Activated CD8-positive, alpha-beta T cell treated with anti-CD3 and anti-CD28 coated beads for 36 hours (primary cell): ENCODE measurements at regions not wholly inside any gene's neighbourhood (a gene's known extent, or its start where the extent isn't known, plus 50 kb on each side); places are given as distances from the start of the nearest gene placed in this dataset.

ENCODE experiments used
- ATAC-seq: fragments of 200-7000 bp; cut with Tn5 transposase; one replicate; pipeline ENCODE4 v1.10.0; 2021; ENCODE audit warnings: mild to moderate bottlenecking, moderate library complexity
- CTCF ChIA-PET: fragments of 350-600 bp; sonication (Branson Sonifier 250); formaldehyde crosslinking; loops from one replicate; lab custom pipeline; 2021; ENCODE audit warnings: antibody characterized with exemption; lab: Charles Lee
- POLR2A ChIA-PET: fragments of 350-600 bp; sonication (Branson Sonifier 250); formaldehyde crosslinking; loops from one replicate; lab custom pipeline; 2021; ENCODE audit warnings: antibody characterized with exemption; lab: Charles Lee
- DNase-seq: peaks from one replicate; pipeline ENCODE4 v3.0.0-alpha.2; 2020
- H3K27ac Mint-ChIP-seq: one replicate; pipeline ENCODE4 v1.8.0; 2021; ENCODE audit warnings: mild to moderate bottlenecking, mixed read lengths
- H3K27me3 Mint-ChIP-seq: one replicate; pipeline ENCODE4 v1.8.0; 2021; ENCODE audit warnings: mixed read lengths
- H3K36me3 Mint-ChIP-seq: one replicate; pipeline ENCODE4 v1.8.0; 2021; ENCODE audit warnings: low read depth, mixed read lengths
- H3K4me1 Mint-ChIP-seq: one replicate; pipeline ENCODE4 v1.8.0; 2021; ENCODE audit warnings: low read depth, mixed read lengths
- H3K4me3 Mint-ChIP-seq: one replicate; pipeline ENCODE4 v1.8.0; 2021; ENCODE audit warnings: mild to moderate bottlenecking, moderate library complexity, mixed read lengths
- H3K9me3 Mint-ChIP-seq: one replicate; pipeline ENCODE4 v1.8.0; 2021; ENCODE audit warnings: mixed read lengths
- CTCF ChIP-seq: fragments of 200-600 bp; IDR thresholded peaks from one replicate; pipeline ENCODE4 v1.8.0; 2022; ENCODE audit warnings: antibody characterized with exemption, mild to moderate bottlenecking
- intact Hi-C: fragments of 100-400 bp; cut with micrococcal nuclease; formaldehyde crosslinking; loops from one replicate; pipeline ENCODE4 v1.10.0; 2022

DNA sequence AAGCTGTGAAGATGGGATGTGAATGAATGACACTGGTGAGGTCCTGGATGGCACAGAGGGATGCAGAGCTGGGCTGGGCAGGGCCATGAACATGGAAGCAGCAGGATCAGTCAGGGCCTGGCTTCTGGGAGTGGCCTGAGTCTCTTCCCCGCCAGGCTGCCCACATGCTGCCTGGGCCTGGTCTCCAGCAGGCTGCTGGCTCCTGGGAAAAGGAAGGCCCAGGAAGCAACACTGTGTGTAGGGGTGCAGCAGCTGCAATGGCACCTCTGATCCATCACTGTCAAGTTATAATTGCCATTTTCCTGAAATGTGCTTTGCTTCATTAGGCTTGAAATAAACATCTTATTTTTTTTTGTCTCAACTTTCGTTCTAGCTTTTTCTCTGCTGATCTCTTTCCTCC lies 260.2 kb upstream of the N4BP1 start:
- H3K4me3 Mint-ChIP-seq = no peak overlapping the region
- H3K9me3 Mint-ChIP-seq = no peaks in the 10 kb centered on the region
- no peak for DNase-seq
- ChIA-PET CTCF (no interaction called here), POLR2A (no interaction called here)
- no peaks in the 10 kb centered on the region for H3K27me3 Mint-ChIP-seq
- H3K4me1 Mint-ChIP-seq = no peaks in the 10 kb centered on the region
- no peak for TF ChIP-seq CTCF
- intact Hi-C loops = no loop called here
- no peak overlapping the region for H3K27ac Mint-ChIP-seq
- no peaks in the 10 kb centered on the region for H3K36me3 Mint-ChIP-seq
- no peak for ATAC-seq

GRCh38 chr16:48865520-48865919 lies 255.5 kb upstream of the N4BP1 start:
- H3K27me3 Mint-ChIP-seq = no peaks in the 10 kb centered on the region
- POLR2A ChIA-PET = no interaction called here
- ATAC-seq (no peak), DNase-seq (no peak)
- H3K4me3 Mint-ChIP-seq = no peak overlapping the region
- CTCF ChIA-PET = no interaction called here
- intact Hi-C loops = no loop called here
- H3K9me3 Mint-ChIP-seq = peaks cover 7% of the 10 kb centered on the region
- no peak overlapping the region for H3K27ac Mint-ChIP-seq
- no peaks in the 10 kb centered on the region for H3K36me3 Mint-ChIP-seq
- TF ChIP-seq CTCF = no peak
- no peaks in the 10 kb centered on the region for H3K4me1 Mint-ChIP-seq

DNA sequence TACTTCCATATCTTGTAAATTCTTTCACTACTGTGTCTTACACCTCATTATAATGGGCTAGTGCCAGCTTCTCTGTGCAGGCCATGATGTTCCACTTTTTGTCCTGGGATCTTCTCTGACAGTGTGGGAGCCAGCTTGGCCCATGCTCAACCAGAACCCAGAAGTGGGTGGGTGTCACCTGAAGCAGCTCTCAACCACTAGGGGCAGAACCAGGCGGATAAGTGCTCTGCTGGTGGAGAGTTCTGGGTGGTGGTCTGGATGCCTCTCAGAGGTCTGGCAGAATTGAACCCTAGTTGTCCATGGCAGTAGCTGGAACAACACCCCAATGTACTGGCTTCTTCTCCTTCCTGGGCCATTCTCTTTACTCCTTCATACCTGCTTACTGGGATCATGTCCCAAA lies 254.1 kb upstream of the N4BP1 start:
- Mint-ChIP-seq H3K27ac (no peak overlapping the region), H3K36me3 (no peaks in the 10 kb centered on the region), H3K4me3 (no peak overlapping the region), H3K27me3 (no peaks in the 10 kb centered on the region), H3K9me3 (peaks cover 7% of the 10 kb centered on the region), H3K4me1 (no peaks in the 10 kb centered on the region)
- CTCF ChIA-PET = interaction anchor here (1.3 kb wide), 1 partner anchor 11 kb away, joined by 3 read pairs; no protein-coding TSS in a partner anchor
- no peak for TF ChIP-seq CTCF
- ATAC-seq (no peak), DNase-seq (no peak)
- POLR2A ChIA-PET = no interaction called here
- intact Hi-C loops = no loop called here

DNA sequence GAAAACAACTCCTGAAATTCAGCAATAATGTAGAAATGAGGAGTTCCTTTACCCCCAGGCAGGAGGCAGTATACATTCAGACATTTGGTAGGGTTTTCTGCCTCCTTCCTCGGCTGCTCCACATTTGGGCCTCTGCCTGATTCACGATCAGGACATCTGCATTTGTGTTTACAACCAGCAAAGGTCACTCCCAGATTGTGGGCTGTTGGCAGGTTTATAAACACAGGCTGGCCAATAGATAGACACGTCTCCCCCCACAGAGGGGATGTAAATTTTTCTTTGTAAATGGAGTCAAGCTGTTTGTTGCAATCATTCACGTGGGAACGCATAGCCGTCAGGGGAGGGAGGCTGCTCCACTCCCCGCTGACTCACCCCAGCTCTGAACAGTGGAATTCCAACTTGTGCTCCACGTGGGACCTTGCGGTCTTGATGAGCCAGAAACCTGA lies 252.1 kb upstream of the N4BP1 start:
- Mint-ChIP-seq H3K27me3 (no peaks in the 10 kb centered on the region), H3K4me1 (no peaks in the 10 kb centered on the region), H3K27ac (no peak overlapping the region), H3K36me3 (no peaks in the 10 kb centered on the region), H3K4me3 (no peak overlapping the region), H3K9me3 (peaks cover 7% of the 10 kb centered on the region)
- ATAC-seq (no peak), DNase-seq (no peak)
- no peak for TF ChIP-seq CTCF
- POLR2A ChIA-PET = no interaction called here
- CTCF ChIA-PET = interaction anchor here (1.6 kb wide), 1 partner anchor 17 kb away, joined by 3 read pairs; no protein-coding TSS in a partner anchor
- intact Hi-C loops = no loop called here

DNA sequence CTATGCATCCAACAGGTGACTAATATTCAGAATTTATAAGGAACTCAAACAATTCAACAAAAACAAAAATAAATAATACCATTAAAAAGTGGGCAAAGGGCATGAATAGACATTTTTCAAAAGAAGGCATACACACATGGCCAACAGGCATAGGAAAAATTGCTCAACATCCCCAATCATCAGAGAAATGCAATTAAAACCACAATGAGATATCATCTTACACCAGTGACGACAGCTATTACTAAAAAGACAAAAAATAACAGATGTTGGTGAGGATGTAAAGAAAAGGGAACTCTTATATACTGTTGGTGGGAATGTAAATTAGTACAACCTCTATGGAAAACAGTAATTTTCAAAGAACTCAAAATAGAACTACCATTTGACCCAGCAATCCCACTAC lies 250.4 kb upstream of the N4BP1 start:
- peaks cover 7% of the 10 kb centered on the region for H3K9me3 Mint-ChIP-seq
- intact Hi-C loops = no loop called here
- no peaks in the 10 kb centered on the region for H3K27me3 Mint-ChIP-seq
- ATAC-seq (no peak), DNase-seq (no peak)
- no peaks in the 10 kb centered on the region for H3K4me1 Mint-ChIP-seq
- H3K4me3 Mint-ChIP-seq = no peak overlapping the region
- POLR2A ChIA-PET = no interaction called here
- no peak overlapping the region for H3K27ac Mint-ChIP-seq
- no peak for TF ChIP-seq CTCF
- H3K36me3 Mint-ChIP-seq = no peaks in the 10 kb centered on the region
- CTCF ChIA-PET = no interaction called here
